ENCODE measurements at regions not wholly inside any gene's neighbourhood (a gene's known extent, or its start where the extent isn't known, plus 50 kb on each side); places are given as distances from the start of the nearest gene placed in this dataset.

GRCh38 chr5:61637566-61637965, 305.5 kb downstream of the ZSWIM6 start:
- no peak overlapping the region for H3K27ac ChIP-seq (ENCODE audit: low read length)
- peak in 1 of 2 donors; percentile 53 for ATAC-seq
- no peak for DNase-seq
- intact Hi-C loops (cut with DNase I): no loop called here
- no peaks in the 10 kb centered on the region for H3K27me3 ChIP-seq (ENCODE audit: control insufficient read depth, insufficient read depth)
- H3K4me3 ChIP-seq (ENCODE audit: low read length): no peak overlapping the region
- H3K4me1 ChIP-seq (ENCODE audit: control insufficient read depth, insufficient read depth, low read length): peaks cover 4% of the 10 kb centered on the region
- H3K9me3 ChIP-seq (ENCODE audit: control insufficient read depth, low read length): no peaks in the 10 kb centered on the region

- DNase-seq (peak in 1 of 3 donors; percentile 60), ATAC-seq (peak; percentile 24 to 63)
- H3K4me3 ChIP-seq (ENCODE audit: low read length): no peak overlapping the region
- no peak overlapping the region for H3K27ac ChIP-seq (ENCODE audit: low read length)
- H3K9me3 ChIP-seq (ENCODE audit: control insufficient read depth, low read length): no peaks in the 10 kb centered on the region
- H3K27me3 ChIP-seq (ENCODE audit: control insufficient read depth, insufficient read depth): no peaks in the 10 kb centered on the region
- 78% methylated on average over 5 of the region's 5 CpGs for WGBS
- intact Hi-C loops (cut with DNase I): no loop called here
- peaks cover 4% of the 10 kb centered on the region for H3K4me1 ChIP-seq (ENCODE audit: control insufficient read depth, insufficient read depth, low read length)
Measured at GRCh38 chr5:61638476-61638875, 306.4 kb downstream of the ZSWIM6 start.

- Histone ChIP-seq H3K4me1 (ENCODE audit: control insufficient read depth, insufficient read depth, low read length) (peaks cover 4% of the 10 kb centered on the region), H3K9me3 (ENCODE audit: control insufficient read depth, low read length) (no peaks in the 10 kb centered on the region), H3K27me3 (ENCODE audit: control insufficient read depth, insufficient read depth) (no peaks in the 10 kb centered on the region), H3K4me3 (ENCODE audit: low read length) (no peak overlapping the region), H3K27ac (ENCODE audit: low read length) (no peak overlapping the region)
- intact Hi-C loops (cut with DNase I): no loop called here
- 75% methylated on average over 7 of the region's 7 CpGs for WGBS
- ATAC-seq (no peak), DNase-seq (no peak)
Measured at GRCh38 chr5:61640179-61641021, 308.3 kb downstream of the ZSWIM6 start.

DNA sequence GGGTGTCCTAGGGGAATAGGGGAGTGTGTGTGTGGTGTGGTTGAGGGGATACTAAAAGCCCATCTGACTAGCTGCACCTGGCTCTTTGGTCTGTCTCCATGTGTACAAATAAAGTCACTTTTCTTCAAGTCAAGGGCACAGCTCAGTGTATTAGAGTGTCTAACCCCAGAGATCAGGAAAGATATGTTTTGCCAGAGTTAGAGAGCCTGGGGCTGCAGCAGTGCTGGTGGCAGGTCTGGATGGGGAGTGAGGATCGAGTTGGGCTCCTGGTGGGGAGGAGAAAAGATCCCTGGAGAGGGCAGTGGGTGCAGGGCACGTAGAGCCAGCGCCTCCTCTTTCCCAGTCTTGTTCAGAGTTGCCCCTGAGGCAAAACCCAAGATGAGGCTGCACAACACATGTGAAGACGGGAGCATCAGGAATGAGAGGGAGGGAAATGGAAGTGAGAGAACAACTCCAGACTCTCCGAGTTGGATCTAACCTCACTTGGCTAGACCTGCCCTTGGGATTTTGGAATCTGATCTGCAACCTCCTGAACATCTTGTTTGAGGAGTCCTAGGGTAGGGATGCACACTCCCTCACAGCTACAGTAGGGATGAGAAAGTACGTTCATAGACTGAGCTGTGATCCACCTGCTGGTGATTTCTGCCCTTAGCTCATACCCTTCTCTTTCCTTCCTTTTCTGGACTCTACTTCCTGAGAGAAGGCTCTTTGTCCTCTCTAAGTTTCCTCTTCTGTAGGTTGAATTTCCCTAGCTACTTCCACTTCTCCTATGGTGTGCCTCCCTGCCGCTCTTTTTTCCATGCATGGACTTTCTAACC, 309.9 kb downstream of the ZSWIM6 start:
- no peak overlapping the region for H3K4me3 ChIP-seq (ENCODE audit: low read length)
- WGBS: 75% methylated on average over 7 of the region's 7 CpGs
- intact Hi-C loops (cut with DNase I): no loop called here
- peak in 1 of 2 donors; percentile 51 for ATAC-seq
- H3K4me1 ChIP-seq (ENCODE audit: control insufficient read depth, insufficient read depth, low read length): peaks cover 4% of the 10 kb centered on the region
- no peak overlapping the region for H3K27ac ChIP-seq (ENCODE audit: low read length)
- DNase-seq: no peak
- no peaks in the 10 kb centered on the region for H3K9me3 ChIP-seq (ENCODE audit: control insufficient read depth, low read length)
- H3K27me3 ChIP-seq (ENCODE audit: control insufficient read depth, insufficient read depth): no peaks in the 10 kb centered on the region

- H3K4me3 ChIP-seq (ENCODE audit: low read length): no peak overlapping the region
- intact Hi-C loops (cut with DNase I): no loop called here
- H3K4me1 ChIP-seq (ENCODE audit: control insufficient read depth, insufficient read depth, low read length): no peaks in the 10 kb centered on the region
- H3K9me3 ChIP-seq (ENCODE audit: control insufficient read depth, low read length): no peaks in the 10 kb centered on the region
- WGBS: 85% methylated on average over 6 of the region's 6 CpGs
- ATAC-seq (no peak), DNase-seq (no peak)
- no peaks in the 10 kb centered on the region for H3K27me3 ChIP-seq (ENCODE audit: control insufficient read depth, insufficient read depth)
- no peak overlapping the region for H3K27ac ChIP-seq (ENCODE audit: low read length)
Measured at GRCh38 chr5:61647672-61648071, 315.6 kb downstream of the ZSWIM6 start.

DNA sequence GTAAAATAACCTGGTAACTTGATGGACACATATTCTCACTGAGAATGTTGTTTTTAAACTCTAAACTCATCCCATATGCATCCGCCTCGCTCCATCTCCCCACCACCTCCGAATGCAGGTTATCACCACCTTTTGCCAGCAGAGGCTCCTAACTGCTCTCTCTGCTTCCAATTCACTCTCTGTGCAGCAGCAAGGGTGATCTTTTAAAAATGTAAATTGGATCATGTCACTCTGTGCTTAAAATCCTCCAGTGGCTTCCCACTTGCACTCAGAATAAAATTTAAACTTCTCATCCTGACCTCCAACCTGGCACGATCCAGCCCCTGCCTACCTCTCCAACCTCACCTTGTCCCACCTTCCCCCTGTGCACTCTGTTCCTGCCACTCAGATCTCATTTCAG, 317.2 kb downstream of the ZSWIM6 start:
- ATAC-seq: no peak
- Histone ChIP-seq H3K9me3 (ENCODE audit: control insufficient read depth, low read length) (no peaks in the 10 kb centered on the region), H3K4me3 (ENCODE audit: low read length) (no peak overlapping the region), H3K27ac (ENCODE audit: low read length) (no peak overlapping the region), H3K4me1 (ENCODE audit: control insufficient read depth, insufficient read depth, low read length) (no peaks in the 10 kb centered on the region), H3K27me3 (ENCODE audit: control insufficient read depth, insufficient read depth) (no peaks in the 10 kb centered on the region)
- 92% methylated on average over 4 of the region's 4 CpGs for WGBS
- intact Hi-C loops (cut with DNase I): no loop called here
- no peak for DNase-seq

DNA sequence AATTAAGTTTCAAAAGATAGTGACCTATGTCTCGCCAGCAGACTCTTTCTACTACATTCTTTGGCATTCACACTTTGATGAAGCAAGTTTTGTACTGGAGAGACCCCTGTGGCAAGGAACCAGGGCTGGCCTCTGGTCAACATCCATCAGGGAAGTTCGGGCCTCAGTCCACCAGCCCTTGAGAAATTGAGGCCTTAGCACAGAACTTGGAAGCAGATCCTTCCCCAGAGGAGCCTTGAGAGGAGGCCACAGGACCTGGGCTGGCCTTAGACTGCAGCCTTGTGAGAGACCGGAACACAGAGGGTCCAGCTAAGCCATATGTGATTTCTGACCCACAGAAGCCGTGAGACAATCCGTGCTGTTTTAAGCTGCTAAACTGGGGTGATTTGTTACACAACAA, 317.9 kb downstream of the ZSWIM6 start:
- H3K27ac ChIP-seq (ENCODE audit: low read length): no peak overlapping the region
- H3K4me3 ChIP-seq (ENCODE audit: low read length): no peak overlapping the region
- WGBS: 71% methylated on average over 5 of the region's 5 CpGs
- no peaks in the 10 kb centered on the region for H3K4me1 ChIP-seq (ENCODE audit: control insufficient read depth, insufficient read depth, low read length)
- peak in 2 of 3 donors; percentile 60 to 72 for DNase-seq
- ATAC-seq: peak; percentile 36 to 77
- intact Hi-C loops (cut with DNase I): loop anchor here in 2 of 4 donors (10.0 kb wide), 2 partner anchors 315 to 595 kb away; partner anchors contain the start of gene ZSWIM6 (in 1 of the 2)
- no peaks in the 10 kb centered on the region for H3K27me3 ChIP-seq (ENCODE audit: control insufficient read depth, insufficient read depth)
- no peaks in the 10 kb centered on the region for H3K9me3 ChIP-seq (ENCODE audit: control insufficient read depth, low read length)

DNA sequence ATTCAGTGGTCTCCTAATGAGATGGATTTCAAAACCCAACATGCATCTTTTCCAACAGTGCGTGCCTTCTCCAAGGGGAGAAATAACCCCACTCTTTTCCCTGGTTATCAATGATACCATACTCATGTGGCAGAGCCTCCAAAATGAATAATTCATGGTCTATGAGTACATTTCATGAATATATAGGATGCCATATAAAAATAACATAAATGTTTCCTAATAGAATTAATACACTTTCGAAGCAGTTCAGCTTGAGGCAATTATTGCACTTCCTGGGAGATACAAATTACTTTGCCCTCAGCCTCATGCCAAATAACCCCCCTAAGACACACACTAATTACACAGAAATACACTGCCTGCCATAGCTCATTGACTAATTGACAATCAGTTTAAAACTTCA, 318.6 kb downstream of the ZSWIM6 start:
- ATAC-seq: no peak
- no peaks in the 10 kb centered on the region for H3K27me3 ChIP-seq (ENCODE audit: control insufficient read depth, insufficient read depth)
- H3K27ac ChIP-seq (ENCODE audit: low read length): no peak overlapping the region
- H3K4me1 ChIP-seq (ENCODE audit: control insufficient read depth, insufficient read depth, low read length): no peaks in the 10 kb centered on the region
- no peak overlapping the region for H3K4me3 ChIP-seq (ENCODE audit: low read length)
- 93% methylated on average over 2 of the region's 2 CpGs for WGBS
- no peak for DNase-seq
- intact Hi-C loops (cut with DNase I): loop anchor here in 2 of 4 donors (10.0 kb wide), 2 partner anchors 316 to 596 kb away; partner anchors contain the start of gene ZSWIM6 (in 1 of the 2)
- H3K9me3 ChIP-seq (ENCODE audit: control insufficient read depth, low read length): no peaks in the 10 kb centered on the region

DNA sequence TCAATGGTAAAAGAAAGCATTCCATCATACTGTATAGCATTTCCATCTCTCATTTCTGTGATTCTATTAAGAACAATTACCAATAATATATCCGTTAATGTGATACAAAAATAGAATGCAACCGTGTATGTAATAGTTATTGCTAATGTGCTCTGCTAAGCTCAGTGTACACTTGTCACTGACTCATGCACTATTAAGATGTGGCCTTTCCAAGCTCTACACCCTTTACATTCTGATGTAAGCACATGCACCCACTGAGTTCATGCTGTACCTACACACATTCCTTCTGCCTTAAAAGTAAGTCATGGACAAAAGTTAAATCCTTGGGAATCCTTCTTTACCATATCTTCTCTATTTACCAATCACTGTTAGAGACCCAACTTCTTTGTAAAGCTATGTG, 319.1 kb downstream of the ZSWIM6 start:
- ATAC-seq (no peak), DNase-seq (no peak)
- Histone ChIP-seq H3K4me3 (ENCODE audit: low read length) (no peak overlapping the region), H3K9me3 (ENCODE audit: control insufficient read depth, low read length) (no peaks in the 10 kb centered on the region), H3K27me3 (ENCODE audit: control insufficient read depth, insufficient read depth) (no peaks in the 10 kb centered on the region), H3K4me1 (ENCODE audit: control insufficient read depth, insufficient read depth, low read length) (no peaks in the 10 kb centered on the region), H3K27ac (ENCODE audit: low read length) (no peak overlapping the region)
- intact Hi-C loops (cut with DNase I): loop anchor here in 2 of 4 donors (10.0 kb wide), 2 partner anchors 316 to 596 kb away; partner anchors contain the start of gene ZSWIM6 (in 1 of the 2)
- 77% methylated on average over 2 of the region's 2 CpGs for WGBS

DNA sequence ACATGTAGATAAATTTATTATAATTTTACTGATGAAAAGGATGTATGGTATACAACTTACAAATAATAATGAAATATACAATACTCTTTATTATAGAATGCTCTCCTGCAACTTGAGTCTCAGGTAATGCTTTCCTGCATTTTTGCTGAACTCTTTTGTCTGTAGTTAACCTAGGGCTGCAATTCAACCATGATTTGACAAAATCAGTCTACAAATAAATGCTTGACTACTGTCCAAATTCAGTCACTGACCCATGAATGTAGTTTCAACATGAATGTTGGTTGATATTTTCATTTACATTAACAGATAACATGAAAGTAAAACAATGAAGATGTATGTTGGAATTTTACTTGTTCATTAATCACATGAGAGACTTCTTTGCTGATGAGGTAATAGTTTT, 320.9 kb downstream of the ZSWIM6 start:
- intact Hi-C loops (cut with DNase I): loop anchor here in 2 of 4 donors (10.0 kb wide), 2 partner anchors 318 to 598 kb away; partner anchors contain the start of gene ZSWIM6 (in 1 of the 2)
- DNase-seq (no peak), ATAC-seq (no peak)

More for the DNA sequence above, 320.9 kb downstream of the ZSWIM6 start:
- Histone ChIP-seq H3K27ac (ENCODE audit: low read length) (no peak overlapping the region), H3K4me1 (ENCODE audit: control insufficient read depth, insufficient read depth, low read length) (no peaks in the 10 kb centered on the region), H3K9me3 (ENCODE audit: control insufficient read depth, low read length) (no peaks in the 10 kb centered on the region), H3K4me3 (ENCODE audit: low read length) (no peak overlapping the region), H3K27me3 (ENCODE audit: control insufficient read depth, insufficient read depth) (no peaks in the 10 kb centered on the region)

All from right cardiac atrium (tissue), 5 donors.